NOMO-1 treated with dmso at 0.1 percent for 144 hours (cell line): ENCODE measurements at regions not wholly inside any gene's neighbourhood (a gene's known extent, or its start where the extent isn't known, plus 50 kb on each side); places are given as distances from the start of the nearest gene placed in this dataset.

Source experiments
- DNase-seq: peaks from one replicate; lab custom pipeline; 2025; ENCODE audit not compliant: unreplicated experiment; lab: John Stamatoyannopoulos, UW

DNA sequence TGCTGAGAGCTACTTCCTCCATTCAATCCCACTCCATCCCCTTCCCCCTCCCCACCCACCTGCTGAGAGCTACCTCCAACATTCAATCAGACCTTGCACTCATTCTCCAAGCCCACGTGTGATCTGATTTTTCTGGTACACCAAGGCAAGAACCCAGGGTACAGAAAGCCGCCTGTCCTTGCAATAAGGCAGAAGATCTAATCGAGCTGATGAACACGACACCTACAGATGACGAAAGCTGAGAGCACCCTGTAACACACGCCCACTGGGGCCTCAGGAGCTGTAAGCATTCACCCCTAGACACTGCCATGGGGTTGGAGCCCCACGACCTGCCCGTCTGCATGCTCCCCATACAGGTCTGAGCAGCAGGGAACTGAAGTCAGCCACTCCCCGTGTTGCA lies 58.3 kb downstream of the TRIML1 start:
- DNase-seq, result no peak

DNA sequence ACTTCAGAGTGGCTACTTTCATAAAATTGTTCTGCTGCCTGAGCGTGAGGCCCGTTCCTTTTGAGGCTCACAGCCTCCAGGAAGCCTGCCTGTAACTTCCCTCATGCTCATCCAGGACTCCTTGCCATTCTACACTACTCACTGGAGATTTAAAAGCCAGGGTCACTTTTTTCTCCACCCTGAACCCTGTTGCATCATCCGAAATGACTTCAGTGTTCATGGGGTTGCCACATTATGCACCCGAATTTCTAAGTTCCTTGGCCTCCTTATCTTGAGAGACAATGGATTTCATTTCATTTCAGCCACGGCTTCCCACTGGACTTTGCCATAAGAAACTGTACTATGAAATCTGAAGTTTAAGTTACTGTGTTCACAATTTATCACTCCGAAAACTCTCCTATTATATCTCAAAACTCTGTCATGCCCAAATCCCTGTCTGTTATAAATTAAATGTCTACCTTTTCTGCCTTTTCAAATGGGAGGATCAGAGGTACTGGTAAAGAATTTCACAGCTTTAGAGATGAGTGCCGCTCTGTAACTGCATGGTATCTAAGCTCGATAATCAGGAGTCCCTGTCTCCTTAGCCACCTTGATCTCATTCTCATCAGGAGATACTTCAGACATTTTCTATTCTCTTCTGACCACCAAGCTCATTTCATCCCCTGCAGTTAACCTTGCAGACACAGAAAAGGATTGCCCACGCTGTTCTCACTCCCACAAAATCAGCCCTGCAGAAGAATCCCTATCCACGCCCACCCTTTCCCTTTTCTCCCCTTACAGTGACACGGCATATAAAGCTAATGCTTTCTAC lies 59.9 kb downstream of the TRIML1 start:
- DNase-seq, result no peak

DNA sequence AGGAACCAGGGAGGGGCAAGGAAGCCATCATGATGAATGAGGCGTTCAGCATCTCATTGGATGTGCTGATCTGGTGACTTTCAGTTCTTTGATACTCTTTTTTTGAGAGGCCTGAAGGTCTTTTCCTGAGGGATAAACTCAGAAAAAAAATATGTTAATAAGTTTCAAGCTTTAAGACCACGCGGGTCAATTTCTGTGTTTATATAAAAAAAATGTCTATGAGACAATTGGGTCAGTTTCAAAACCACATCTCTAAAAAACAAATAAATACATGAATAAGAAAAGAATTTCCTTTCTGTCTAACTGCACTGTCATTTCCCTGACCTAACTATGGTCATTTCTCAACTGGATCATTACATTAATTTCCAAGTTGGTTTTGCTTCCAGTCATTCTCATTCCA lies 62.6 kb downstream of the TRIML1 start:
- no peak for DNase-seq

DNA sequence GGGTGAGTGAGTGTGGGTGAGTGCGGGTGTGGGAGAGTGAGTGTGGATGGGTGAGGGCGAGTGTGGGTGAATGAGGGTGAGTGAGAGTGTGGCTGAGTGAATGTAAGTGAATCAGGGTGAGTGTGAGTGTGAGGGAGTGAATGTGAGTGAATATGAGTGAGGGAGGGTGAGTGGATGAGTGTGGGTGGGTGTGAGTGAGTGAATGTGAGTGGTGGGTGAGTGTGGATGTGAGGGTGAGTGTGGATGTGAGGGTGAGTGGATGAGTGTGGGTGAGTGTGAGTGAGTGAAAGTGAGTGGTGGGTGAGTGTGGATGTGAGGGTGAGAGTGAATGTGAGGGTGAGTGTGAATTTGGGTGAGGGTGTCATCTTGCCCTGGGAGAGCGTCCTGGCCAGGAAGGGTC lies 67.5 kb downstream of the TRIML1 start:
- no peak for DNase-seq

DNA sequence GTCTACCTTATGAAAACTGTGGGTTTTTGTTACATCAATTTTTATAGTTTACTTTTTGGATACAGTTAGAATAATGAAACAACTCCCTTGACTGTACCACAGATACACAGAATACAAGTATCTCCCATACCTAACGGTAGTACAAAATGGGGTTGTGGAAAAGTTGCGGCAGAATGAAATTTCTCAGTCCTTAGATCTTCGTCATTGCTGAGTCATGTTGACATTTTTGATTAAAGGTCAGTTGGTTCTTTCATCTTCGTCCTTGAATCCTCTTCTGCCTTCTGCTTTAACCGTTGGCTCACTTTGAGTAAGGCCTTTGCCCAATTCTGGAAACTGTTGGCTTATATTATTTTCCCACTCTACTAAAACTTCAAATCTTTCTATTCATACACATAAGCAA lies 75.6 kb downstream of the TRIML1 start:
- DNase-seq, result no peak

DNA sequence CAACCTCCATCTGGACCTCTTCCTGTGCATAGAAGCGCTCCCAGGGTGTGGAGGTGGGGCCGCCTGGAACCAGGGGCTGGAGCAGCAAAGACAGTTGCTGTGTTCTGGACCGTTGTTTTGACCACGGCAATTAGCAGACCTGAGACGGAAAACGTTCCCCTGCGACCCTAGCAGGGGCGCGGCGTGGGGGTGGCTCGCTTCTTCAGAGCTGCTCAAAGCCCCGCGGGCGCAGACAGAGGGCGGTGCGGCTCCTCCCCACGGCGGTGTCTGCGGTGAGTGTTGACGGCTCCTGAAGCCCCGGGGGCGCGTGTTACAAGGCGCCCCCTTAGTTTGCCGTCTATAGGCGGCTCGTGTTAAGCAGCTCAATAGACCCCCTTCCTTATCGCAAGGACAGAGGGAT lies 79.2 kb downstream of the TRIML1 start:
- no peak for DNase-seq

DNA sequence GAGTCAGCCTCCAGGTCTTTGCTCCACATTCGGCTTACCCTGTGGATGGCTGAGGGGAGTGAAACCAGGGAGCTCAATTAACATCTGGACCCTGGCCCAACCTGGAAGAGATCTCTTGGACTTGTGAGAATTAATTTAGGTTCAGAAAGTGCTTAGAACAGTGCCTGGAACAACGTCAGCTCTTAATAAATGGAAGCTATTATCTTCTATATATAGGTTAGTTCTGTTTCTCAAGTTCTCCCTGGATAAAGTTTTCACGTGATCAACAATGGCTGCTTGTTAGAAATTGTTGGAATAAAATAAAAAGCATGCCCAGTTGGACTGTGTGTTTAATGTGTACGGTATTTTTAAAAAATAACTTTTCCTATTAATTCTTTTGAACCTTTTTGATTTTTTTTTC lies 80.8 kb downstream of the TRIML1 start:
- DNase-seq, result no peak

DNA sequence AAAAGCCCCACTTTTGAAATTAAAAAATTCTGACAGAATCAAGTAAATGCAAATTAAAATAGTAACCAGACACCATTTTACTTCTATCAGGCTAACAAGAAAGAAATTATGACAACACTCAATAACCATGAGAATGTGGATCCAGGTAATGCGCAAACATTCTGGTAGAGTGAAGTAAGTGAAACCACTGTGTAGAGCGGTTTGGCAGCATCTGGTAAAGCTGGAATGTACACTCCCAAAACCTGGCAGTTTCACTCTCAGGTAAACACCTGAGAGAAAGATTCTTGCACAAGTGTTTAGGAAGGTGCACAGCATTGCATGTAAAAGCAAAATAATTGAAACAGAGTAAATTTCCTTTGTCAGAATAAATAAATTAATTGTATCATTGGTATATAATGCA lies 81.8 kb downstream of the TRIML1 start:
- no peak for DNase-seq

DNA sequence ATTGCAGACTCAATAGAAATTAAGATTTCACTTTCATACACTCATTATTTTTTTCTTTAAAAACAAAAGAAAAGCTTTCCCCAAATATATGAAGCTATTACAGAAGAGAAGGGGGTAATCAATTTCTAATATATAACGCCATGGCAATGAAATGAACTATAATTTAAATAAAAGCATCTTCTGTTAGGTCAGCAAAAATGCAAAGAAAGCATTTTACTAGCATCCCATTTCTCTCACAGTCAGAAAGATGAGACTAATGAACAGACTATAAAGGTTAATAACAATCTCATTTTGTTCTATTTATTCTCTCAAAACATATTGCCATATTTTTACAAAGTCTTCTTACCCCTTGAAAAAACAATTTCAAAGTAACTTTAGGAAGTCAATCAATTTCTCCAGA lies 89.0 kb downstream of the TRIML1 start:
- no peak for DNase-seq

DNA sequence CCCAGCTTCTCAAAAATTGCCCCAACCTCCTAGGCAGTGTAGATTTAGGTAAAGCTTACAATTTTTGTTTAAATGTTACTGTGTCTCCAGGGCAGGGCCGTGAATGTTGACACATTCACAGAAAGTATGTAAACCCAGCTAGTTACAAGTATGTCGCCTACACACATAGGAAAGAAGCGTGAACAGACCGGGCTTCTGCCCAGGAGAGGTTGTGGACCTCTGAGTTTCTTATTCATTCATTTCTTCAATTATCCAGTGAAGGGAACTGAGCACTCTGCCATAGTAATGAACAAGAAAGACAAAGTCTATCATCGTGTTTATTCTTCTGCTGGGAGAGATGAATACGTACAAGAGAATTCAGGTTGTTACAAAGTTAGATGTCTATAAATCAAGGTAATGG lies 93.2 kb downstream of the TRIML1 start:
- no peak for DNase-seq

DNA sequence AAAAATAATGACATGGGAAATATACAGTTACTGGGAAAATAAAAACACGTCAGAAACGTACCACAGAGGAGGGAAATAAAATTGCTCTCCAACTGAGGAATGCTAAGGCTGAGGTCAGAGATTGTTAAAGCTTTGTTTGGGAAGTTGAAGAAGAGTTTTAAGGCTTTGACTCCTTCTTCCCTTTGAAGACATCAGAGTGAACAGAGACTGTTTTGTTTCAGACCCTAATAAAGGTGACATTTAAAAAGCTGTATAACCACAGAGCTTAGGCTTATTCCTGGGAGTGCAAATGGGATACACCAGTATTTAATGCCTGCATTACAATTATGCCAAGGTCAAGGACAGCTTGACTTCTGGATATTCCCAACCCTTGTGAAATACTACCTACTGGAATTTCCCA lies 102.8 kb downstream of the TRIML1 start:
- DNase-seq, result no peak

DNA sequence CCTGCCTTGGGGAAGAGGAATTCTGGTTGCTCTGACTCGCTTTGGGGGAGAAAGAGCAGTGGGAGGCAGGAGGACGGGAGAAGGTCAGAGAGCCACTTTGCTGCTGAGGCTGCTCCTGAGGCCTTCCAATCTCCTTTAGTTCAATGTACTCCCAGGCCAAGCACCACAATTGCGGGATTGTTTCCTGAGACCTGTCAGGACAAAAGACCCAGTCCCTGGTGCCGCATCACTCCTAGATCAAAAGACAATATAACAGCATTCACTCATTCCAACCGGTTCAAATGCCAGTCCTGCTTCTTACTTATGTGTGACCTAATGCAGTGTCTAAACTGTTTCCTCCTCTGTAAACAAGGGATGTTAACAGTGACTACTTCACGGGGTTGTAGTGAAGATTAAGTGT lies 106.4 kb downstream of the TRIML1 start:
- no peak for DNase-seq

DNA sequence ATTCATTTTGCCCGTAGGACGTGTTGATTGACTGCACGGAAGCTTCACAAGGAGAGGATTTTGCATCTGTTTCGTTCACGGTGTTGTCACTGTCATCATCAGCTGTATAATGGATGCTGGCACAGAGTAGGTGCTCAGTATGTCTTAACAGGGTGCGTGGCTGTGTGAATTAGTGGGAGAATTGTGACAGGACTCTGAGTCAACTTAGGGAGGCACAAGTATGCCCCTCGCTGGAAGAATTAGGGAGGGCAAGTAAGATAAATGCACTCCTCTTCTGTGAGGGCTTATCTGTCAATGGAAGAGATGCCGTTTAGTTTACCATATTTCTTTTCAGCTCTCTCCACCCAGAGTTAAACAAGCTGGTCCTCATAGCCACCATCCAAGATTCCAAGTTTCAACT lies 107.2 kb downstream of the TRIML1 start:
- no peak for DNase-seq

DNA sequence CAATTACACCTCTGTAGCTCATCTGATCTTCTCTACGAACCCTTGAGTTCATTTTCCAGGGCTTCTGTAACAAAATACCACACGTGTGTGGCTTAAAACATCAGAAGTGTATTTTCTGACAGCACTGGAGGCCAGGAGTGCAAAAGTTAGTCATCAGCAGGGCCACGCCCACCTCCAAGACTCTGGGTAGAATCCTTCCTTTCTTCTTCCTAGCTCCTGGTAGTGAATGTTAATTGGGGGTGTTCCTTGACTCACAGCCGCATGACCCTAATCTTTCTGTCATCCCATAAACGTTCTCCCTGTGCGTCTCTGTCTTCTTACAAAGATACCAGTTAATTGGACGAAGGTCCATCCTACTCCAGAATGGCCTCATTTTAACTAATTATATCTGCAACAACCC lies 115.0 kb downstream of the TRIML1 start:
- DNase-seq, result no peak

DNA sequence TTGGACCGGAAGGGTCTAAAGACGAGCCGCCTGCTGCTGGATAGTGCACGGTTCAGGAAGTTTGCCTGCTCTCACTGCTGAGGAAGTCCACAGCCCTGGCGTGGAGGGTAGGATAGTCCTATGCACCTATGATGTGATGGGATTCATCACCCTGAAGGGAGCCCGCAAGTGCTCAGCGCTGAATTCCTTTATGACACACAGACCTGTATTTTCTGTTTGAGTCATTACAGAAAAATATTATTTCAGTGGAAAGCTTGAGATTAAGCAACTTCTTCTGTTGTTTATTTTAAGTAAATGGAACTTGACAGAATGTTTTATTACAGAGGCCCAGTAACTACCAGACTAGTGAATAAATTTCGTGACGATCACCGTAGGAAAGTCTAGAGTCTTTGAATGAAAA lies 123.2 kb downstream of the TRIML1 start:
- DNase-seq, result no peak

DNA sequence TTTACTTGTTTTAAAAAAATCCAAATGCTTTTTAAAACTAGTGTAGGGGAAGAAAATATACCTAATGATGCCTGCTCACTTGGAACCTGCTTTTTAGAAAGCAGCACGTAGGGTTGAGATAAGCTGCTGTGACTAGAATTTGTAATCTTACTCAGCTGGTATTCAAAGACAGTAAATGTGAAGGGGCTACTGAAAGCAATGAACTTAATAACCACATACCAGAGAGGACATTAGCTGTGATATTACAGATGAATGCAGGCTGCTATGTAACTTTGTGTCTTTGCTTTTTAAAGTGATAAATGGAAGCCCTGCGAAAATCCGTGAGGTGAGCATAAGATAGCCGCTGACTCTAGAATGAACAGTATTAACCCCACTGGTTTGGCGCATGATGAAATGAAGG lies 124.1 kb downstream of the TRIML1 start:
- no peak for DNase-seq

DNA sequence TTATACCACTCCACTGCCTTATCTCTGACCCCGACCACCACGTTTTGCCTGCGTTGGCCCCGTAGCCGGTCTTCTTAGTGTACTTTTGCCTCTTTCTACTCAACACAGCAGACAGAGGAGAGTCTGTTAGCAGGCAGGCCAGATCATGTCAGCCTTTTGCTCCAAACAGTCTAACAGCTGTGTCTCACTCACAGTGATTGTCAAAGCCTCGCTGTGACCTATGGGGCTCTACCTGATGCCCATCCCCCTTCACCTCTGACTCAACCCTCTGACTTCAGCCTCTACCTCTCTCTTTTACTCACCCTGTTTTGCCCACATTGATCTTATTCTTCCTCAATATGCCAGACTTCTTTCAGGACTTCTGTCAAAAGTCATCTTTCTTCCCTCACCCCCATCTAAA lies 127.1 kb downstream of the TRIML1 start:
- DNase-seq, result no peak

DNA sequence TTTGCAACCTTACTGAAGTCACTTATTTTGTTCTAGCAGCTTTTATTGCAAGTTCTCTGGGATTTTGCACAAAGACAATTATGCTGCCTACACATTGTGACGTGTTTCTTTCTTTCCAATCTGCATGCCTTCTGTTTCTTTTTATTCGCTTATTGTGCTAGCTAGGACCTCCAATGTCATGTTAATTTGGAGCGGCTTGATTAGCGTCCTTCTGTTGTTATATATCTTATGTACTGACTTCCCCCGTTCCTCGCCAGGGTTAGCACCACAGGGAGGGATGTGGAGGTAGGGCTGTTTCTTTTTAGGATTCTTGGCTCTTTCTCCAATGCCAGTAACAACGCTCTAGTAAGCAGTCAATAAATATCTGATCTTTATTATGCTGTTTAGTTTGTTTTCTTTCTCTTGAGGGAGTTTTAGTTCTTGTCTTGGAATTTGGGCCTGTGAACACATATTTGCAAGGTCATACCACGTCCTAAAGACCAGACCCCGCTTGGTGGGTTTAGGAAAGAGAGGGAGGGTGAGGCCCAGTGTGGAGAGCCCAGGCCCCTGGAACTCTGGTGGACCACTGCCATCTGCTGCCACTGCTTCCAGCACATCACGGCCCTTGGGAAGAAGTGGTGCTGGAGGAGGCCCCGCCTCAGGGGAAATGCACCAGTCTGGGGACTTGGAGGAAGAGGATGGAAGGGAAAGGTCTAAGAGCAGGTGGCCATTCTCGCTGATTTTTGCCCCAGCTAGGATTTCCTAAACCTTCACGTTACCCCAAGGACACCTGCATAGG lies 129.1 kb downstream of the TRIML1 start:
- no peak for DNase-seq

DNA sequence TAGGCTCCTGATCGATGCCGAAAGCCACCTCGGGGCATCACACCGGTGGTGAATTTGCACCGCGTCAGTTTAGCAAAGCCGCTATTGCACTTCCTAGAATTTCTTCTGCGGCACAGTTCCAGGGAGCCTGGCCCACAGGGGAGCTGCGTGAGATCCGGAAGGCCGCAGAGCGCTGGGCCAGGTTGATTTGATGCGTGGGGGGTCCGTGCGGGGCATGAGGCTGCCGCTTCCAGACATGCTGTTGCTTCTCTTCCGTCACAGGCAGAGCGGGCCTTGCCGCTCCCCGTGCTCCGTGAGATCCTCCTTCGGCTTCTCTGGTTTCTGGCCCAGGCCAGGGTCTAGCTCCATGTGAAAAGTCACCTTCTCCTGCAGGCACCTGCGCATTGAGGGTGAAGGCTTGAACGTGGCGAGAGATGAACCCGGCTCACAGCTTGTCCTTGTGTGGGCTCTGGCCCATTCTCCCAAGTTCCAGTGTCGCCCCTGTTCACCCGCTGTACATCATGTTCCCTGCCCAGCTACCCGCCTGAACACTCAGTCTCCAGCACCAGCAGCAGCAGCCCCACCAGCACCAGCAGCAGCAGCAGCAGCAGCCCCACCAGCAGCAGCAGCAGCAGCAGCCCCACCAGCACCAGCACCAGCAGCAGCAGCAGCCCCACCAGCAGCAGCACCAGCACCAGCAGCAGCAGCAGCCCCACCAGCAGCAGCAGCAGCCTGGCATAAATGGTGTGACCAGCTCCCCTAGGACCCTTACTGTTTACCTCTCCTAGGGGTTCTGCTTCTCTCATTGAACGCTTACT lies 131.2 kb downstream of the TRIML1 start:
- DNase-seq, result no peak

DNA sequence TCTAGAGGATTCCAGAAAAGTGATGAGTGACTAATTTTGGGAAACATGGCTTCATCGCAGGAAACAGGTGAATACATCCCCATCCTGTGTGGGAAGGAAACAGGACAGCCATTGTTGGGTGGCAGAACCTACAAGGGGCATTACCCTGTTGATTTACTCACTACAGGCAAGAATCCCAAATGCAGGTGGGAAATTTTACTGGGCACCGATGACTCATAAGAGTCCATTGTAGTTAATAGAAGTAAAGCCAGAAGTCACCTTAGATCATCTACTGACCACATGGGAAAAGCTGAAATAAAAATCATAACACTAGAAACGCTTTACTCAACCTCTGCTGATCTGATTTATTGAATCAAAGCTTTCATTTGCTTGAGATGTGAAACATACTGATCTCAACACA lies 136.4 kb downstream of the TRIML1 start:
- no peak for DNase-seq

DNA sequence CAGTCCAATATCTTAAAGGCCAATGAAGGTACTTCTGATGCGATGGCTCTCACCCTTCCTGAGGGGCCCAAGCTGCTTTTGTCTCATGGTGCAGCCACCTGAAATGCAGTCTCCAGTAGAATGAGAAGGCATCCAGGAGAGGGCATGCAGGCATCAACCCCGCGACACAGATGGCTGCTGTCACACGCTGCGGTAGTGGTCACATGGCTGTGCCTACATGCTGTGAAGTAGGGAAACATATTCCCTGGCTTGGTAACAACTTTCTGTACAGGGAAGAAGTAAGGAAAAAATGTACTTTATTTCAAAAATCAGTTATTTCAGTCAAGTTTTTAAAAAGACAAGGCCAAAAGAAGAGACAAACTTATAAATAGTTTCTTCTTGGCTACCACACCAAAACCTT lies 139.9 kb downstream of the TRIML1 start:
- no peak for DNase-seq
